GM18909 (cell line): ENCODE measurements at regions not wholly inside any gene's neighbourhood (a gene's known extent, or its start where the extent isn't known, plus 50 kb on each side); places are given as distances from the start of the nearest gene placed in this dataset.

Experiments
- ATAC-seq: cut with Tn5 transposase; IDR thresholded peaks from one replicate; pipeline ENCODE4 v1.9.1; 2021; ENCODE audit warnings: mild to moderate bottlenecking; ENCODE audit not compliant: unreplicated experiment, poor library complexity

GRCh38 chr1:229880271-229881170, 186.5 kb upstream of the GALNT2 start:
- no peak for ATAC-seq

GRCh38 chr1:229882621-229883020, 184.4 kb upstream of the GALNT2 start:
- ATAC-seq, result no peak

GRCh38 chr1:229883504-229884200, 183.4 kb upstream of the GALNT2 start:
- ATAC-seq, result no peak

- ATAC-seq, result no peak
Observed at GRCh38 chr1:229884765-229885164, 182.3 kb upstream of the GALNT2 start.

- ATAC-seq, result no peak
Observed at GRCh38 chr1:229885568-229886495, 181.2 kb upstream of the GALNT2 start.

- no peak for ATAC-seq
Observed at GRCh38 chr1:229886636-229887035, 180.4 kb upstream of the GALNT2 start.

GRCh38 chr1:229887043-229887822, 179.8 kb upstream of the GALNT2 start:
- ATAC-seq, result no peak

- ATAC-seq, result no peak
Observed at GRCh38 chr1:229888157-229888556, 178.9 kb upstream of the GALNT2 start.

GRCh38 chr1:229888561-229889001, 178.5 kb upstream of the GALNT2 start:
- no peak for ATAC-seq

- ATAC-seq, result no peak
Observed at GRCh38 chr1:229889031-229889517, 178.0 kb upstream of the GALNT2 start.

GRCh38 chr1:229891227-229891626, 175.8 kb upstream of the GALNT2 start:
- no peak for ATAC-seq

GRCh38 chr1:229892515-229893117, 174.4 kb upstream of the GALNT2 start:
- no peak for ATAC-seq

- no peak for ATAC-seq
Observed at GRCh38 chr1:229893762-229894444, 173.1 kb upstream of the GALNT2 start.

- ATAC-seq, result no peak
Observed at GRCh38 chr1:229894532-229894931, 172.5 kb upstream of the GALNT2 start.

- no peak for ATAC-seq
Observed at GRCh38 chr1:229895605-229896004, 171.4 kb upstream of the GALNT2 start.

- ATAC-seq, result no peak
Observed at GRCh38 chr1:229896306-229896705, 170.7 kb upstream of the GALNT2 start.

GRCh38 chr1:229896861-229897260, 170.2 kb upstream of the GALNT2 start:
- no peak for ATAC-seq

GRCh38 chr1:229897501-229897900, 169.5 kb upstream of the GALNT2 start:
- ATAC-seq, result no peak

GRCh38 chr1:229900220-229900619, 166.8 kb upstream of the GALNT2 start:
- ATAC-seq, result no peak
